Neural cell (in vitro differentiated cells): ENCODE measurements at regions not wholly inside any gene's neighbourhood (a gene's known extent, or its start where the extent isn't known, plus 50 kb on each side); places are given as distances from the start of the nearest gene placed in this dataset.

Source experiments
- H2AFZ ChIP-seq: fragments of 200-600, 300-800 bp; sonication (generic), shearing (Covaris generic); 2 replicates; pipeline ENCODE4 v1.6.0; 2014; ENCODE audit warnings: low read depth, mild to moderate bottlenecking, antibody characterized with exemption, low read length, moderate library complexity
- H3F3A ChIP-seq: fragments of 200-600 bp; shearing (Covaris generic); 2 replicates; pipeline ENCODE4 v1.6.1; 2016; ENCODE audit warnings: mild to moderate bottlenecking, moderate library complexity, mixed read lengths, antibody characterized with exemption, low read length; ENCODE audit not compliant: insufficient read depth, poor library complexity, severe bottlenecking
- H3K27ac ChIP-seq: fragments of 200-600, 300-800 bp; sonication (generic), shearing (Covaris generic); 2 replicates; pipeline ENCODE4 v1.5.1; 2014; ENCODE audit warnings: mild to moderate bottlenecking, low read length, moderate library complexity
- H3K27me3 ChIP-seq: fragments of 300-800, 200-600 bp; sonication (generic), shearing (Covaris generic); 2 replicates; pipeline ENCODE4 v1.6.0; 2014; ENCODE audit warnings: mild to moderate bottlenecking, low read depth, low read length, moderate library complexity; ENCODE audit not compliant: insufficient read depth
- H3K36me3 ChIP-seq: fragments of 300-800, 200-600 bp; sonication (generic), shearing (Covaris generic); 2 replicates; pipeline ENCODE4 v1.5.1; 2014; ENCODE audit warnings: mild to moderate bottlenecking, antibody characterized with exemption, low read length, moderate library complexity; ENCODE audit not compliant: insufficient read depth
- H3K4me2 ChIP-seq: fragments of 300-800, 200-600 bp; sonication (generic), shearing (Covaris generic); 2 replicates; pipeline ENCODE4 v1.6.0; 2014; ENCODE audit warnings: mild to moderate bottlenecking, low read length
- H3K4me3 ChIP-seq: fragments of 300-800, 200-600 bp; sonication (generic), shearing (Covaris generic); 2 replicates; pipeline ENCODE4 v1.5.1; 2014; ENCODE audit warnings: mild to moderate bottlenecking, low read length, moderate library complexity
- H3K79me2 ChIP-seq: fragments of 200-600 bp; shearing (Covaris generic); replicated peaks from 2 replicates; pipeline ENCODE4 v1.6.0; 2014; ENCODE audit warnings: mild to moderate bottlenecking, low read length, moderate library complexity; ENCODE audit not compliant: insufficient read depth
- H3K9ac ChIP-seq: fragments of 300-800, 200-600 bp; sonication (generic), shearing (Covaris generic); 2 replicates; pipeline ENCODE4 v1.6.1; 2016; ENCODE audit warnings: mild to moderate bottlenecking, low read length, mixed read lengths
- H3K9me2 ChIP-seq: fragments of 200-600 bp; shearing (Covaris generic); 2 replicates; pipeline ENCODE4 v1.6.1; 2016; ENCODE audit warnings: mild to moderate bottlenecking, low read length, mixed read lengths; ENCODE audit not compliant: insufficient read depth
- H3K9me3 ChIP-seq: fragments of 200-600, 300-800 bp; sonication (generic), shearing (Covaris generic); 2 replicates; pipeline ENCODE4 v1.6.1; 2016; ENCODE audit warnings: mild to moderate bottlenecking, mixed run types, low read length, moderate library complexity, mixed read lengths
- H4K20me1 ChIP-seq: fragments of 200-600 bp; shearing (Covaris generic); 2 replicates; pipeline ENCODE4 v1.6.1; 2016; ENCODE audit warnings: mild to moderate bottlenecking, mixed run types; ENCODE audit not compliant: insufficient read depth
- EP300 ChIP-seq: fragments of 450-650 bp; conservative IDR thresholded peaks from 2 replicates; pipeline ENCODE4 v1.6.1; 2014; ENCODE audit warnings: antibody characterized with exemption, mild to moderate bottlenecking, moderate library complexity; ENCODE audit not compliant: poor library complexity, severe bottlenecking
- EZH2 ChIP-seq: fragments of 200-600, 300-800 bp; shearing (Covaris generic), sonication (generic); IDR thresholded peaks from 2 replicates; pipeline ENCODE4 v1.6.1; 2014; ENCODE audit warnings: antibody characterized with exemption, low read length, borderline replicate concordance, mild to moderate bottlenecking; ENCODE audit not compliant: insufficient read depth, poor library complexity, severe bottlenecking
- MXI1 ChIP-seq: fragments of 450-650 bp; conservative IDR thresholded peaks from 2 replicates; pipeline ENCODE4 v1.6.1; 2014; ENCODE audit warnings: antibody characterized with exemption, mild to moderate bottlenecking; ENCODE audit not compliant: poor library complexity, severe bottlenecking
- POLR2AphosphoS5 ChIP-seq: IDR thresholded peaks from 2 replicates; pipeline ENCODE4 v1.6.1; 2012
- RAD21 ChIP-seq: fragments of 450-650 bp; conservative IDR thresholded peaks from 2 replicates; pipeline ENCODE4 v1.6.1; 2014; ENCODE audit warnings: antibody characterized with exemption, mild to moderate bottlenecking, moderate library complexity
- SMC3 ChIP-seq: fragments of 450-650 bp; conservative IDR thresholded peaks from 2 replicates; pipeline ENCODE4 v1.6.1; 2014; ENCODE audit warnings: antibody characterized with exemption, mild to moderate bottlenecking, moderate library complexity; ENCODE audit not compliant: poor library complexity
- TAF1 ChIP-seq: IDR thresholded peaks from 2 replicates; pipeline ENCODE4 v1.6.1; 2012; ENCODE audit warnings: low read depth
- TF ChIP-seq, protein P1 (sequence below): IDR thresholded peaks from 2 replicates; pipeline ENCODE4 v1.6.1; 2012; ENCODE audit warnings: borderline replicate concordance
- TF ChIP-seq, protein P2 (sequence below): fragments of 450-650 bp; IDR thresholded peaks from 2 replicates; pipeline ENCODE4 v1.5.1; 2014; ENCODE audit warnings: antibody characterized with exemption, mild to moderate bottlenecking, moderate library complexity; ENCODE audit not compliant: poor library complexity, severe bottlenecking

DNA sequence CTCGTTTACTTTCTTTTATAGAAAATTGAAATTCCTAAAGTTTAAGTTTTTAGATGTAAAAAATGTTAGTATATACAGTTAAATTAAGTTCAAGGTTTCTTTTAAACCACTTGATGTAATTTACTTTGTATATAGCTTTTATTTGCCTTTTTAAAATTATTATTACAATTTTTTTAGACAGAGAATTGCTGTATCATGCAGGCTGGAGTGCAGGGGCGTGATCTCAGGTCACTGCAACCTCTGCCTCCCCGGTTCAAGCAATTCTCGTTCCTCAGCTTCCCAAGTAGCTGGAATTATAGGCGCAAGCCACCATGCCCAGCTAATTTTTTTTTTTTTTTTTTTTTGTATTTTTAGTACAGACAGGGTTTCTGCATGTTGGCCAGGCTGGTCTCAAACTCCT is 75.0 kb downstream of the KCNRG start:
- H3K9me3 ChIP-seq: no peaks in the 10 kb centered on the region
- H4K20me1 ChIP-seq: no peaks in the 10 kb centered on the region
- no peaks in the 10 kb centered on the region for H3K36me3 ChIP-seq
- H3K27me3 ChIP-seq: no peaks in the 10 kb centered on the region
- no peaks in the 10 kb centered on the region for H3F3A ChIP-seq
- no peak overlapping the region for H3K9ac ChIP-seq
- H3K4me3 ChIP-seq: no peak overlapping the region
- TF ChIP-seq, protein P1, sequence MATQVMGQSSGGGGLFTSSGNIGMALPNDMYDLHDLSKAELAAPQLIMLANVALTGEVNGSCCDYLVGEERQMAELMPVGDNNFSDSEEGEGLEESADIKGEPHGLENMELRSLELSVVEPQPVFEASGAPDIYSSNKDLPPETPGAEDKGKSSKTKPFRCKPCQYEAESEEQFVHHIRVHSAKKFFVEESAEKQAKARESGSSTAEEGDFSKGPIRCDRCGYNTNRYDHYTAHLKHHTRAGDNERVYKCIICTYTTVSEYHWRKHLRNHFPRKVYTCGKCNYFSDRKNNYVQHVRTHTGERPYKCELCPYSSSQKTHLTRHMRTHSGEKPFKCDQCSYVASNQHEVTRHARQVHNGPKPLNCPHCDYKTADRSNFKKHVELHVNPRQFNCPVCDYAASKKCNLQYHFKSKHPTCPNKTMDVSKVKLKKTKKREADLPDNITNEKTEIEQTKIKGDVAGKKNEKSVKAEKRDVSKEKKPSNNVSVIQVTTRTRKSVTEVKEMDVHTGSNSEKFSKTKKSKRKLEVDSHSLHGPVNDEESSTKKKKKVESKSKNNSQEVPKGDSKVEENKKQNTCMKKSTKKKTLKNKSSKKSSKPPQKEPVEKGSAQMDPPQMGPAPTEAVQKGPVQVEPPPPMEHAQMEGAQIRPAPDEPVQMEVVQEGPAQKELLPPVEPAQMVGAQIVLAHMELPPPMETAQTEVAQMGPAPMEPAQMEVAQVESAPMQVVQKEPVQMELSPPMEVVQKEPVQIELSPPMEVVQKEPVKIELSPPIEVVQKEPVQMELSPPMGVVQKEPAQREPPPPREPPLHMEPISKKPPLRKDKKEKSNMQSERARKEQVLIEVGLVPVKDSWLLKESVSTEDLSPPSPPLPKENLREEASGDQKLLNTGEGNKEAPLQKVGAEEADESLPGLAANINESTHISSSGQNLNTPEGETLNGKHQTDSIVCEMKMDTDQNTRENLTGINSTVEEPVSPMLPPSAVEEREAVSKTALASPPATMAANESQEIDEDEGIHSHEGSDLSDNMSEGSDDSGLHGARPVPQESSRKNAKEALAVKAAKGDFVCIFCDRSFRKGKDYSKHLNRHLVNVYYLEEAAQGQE: no peak
- no peak for TF ChIP-seq MXI1
- no peak for TF ChIP-seq RAD21
- no peak for TF ChIP-seq SMC3
- no peak for TF ChIP-seq TAF1
- TF ChIP-seq EZH2: no peak
- TF ChIP-seq POLR2AphosphoS5: no peak
- no peak for TF ChIP-seq EP300
- TF ChIP-seq, protein P2, sequence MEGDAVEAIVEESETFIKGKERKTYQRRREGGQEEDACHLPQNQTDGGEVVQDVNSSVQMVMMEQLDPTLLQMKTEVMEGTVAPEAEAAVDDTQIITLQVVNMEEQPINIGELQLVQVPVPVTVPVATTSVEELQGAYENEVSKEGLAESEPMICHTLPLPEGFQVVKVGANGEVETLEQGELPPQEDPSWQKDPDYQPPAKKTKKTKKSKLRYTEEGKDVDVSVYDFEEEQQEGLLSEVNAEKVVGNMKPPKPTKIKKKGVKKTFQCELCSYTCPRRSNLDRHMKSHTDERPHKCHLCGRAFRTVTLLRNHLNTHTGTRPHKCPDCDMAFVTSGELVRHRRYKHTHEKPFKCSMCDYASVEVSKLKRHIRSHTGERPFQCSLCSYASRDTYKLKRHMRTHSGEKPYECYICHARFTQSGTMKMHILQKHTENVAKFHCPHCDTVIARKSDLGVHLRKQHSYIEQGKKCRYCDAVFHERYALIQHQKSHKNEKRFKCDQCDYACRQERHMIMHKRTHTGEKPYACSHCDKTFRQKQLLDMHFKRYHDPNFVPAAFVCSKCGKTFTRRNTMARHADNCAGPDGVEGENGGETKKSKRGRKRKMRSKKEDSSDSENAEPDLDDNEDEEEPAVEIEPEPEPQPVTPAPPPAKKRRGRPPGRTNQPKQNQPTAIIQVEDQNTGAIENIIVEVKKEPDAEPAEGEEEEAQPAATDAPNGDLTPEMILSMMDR: no peak
- no peak overlapping the region for H3K27ac ChIP-seq
- H3K9me2 ChIP-seq: no peaks in the 10 kb centered on the region
- H3K4me2 ChIP-seq: no peak overlapping the region
- H3K79me2 ChIP-seq: no peaks in the 10 kb centered on the region
- no peak overlapping the region for H2AFZ ChIP-seq

DNA sequence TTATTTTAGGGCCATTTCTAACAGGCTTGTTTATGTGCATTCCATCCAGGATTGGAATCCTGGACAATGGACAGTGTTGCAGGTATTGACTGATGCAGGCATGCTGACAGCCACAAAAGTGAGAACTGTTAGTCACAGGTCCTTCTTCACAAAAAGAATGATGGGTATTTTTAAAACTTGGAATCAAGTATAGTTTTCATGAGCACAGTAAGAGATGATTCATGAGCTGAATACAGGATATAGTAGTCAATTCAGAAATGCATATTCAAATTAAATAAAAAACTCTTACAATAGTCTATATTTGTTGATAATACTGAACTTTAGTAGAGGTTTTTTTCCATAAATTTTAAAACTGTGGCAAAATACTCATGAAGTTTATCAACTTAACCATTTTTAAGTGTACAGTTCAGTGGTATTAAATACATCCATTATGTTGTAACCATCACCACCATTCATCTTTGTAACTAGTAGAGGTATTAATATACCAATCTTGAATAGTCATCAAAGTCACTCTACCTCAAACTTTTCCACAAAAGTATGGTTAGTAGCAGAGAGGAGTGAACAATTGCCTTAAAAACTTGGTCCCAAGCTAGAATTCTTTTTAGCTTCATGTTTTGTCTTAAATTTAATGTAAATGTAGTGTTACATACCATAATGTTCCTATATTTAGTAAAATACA is 79.5 kb downstream of the KCNRG start:
- Histone ChIP-seq H3K27ac (no peak overlapping the region), H3K4me3 (no peak overlapping the region), H3K9ac (no peak overlapping the region), H3F3A (no peaks in the 10 kb centered on the region), H4K20me1 (no peaks in the 10 kb centered on the region), H3K9me3 (peaks cover 6% of the 10 kb centered on the region), H2AFZ (no peak overlapping the region), H3K9me2 (no peaks in the 10 kb centered on the region), H3K4me2 (no peak overlapping the region), H3K79me2 (no peaks in the 10 kb centered on the region), H3K27me3 (no peaks in the 10 kb centered on the region), H3K36me3 (no peaks in the 10 kb centered on the region)
- TF ChIP-seq, protein P2: no peak
- no peak for TF ChIP-seq POLR2AphosphoS5
- no peak for TF ChIP-seq SMC3
- TF ChIP-seq RAD21: no peak
- no peak for TF ChIP-seq EP300
- TF ChIP-seq TAF1: no peak
- TF ChIP-seq, protein P1: no peak
- TF ChIP-seq EZH2: no peak
- TF ChIP-seq MXI1: no peak
